K562 (cell line): ENCODE measurements at regions not wholly inside any gene's neighbourhood (a gene's known extent, or its start where the extent isn't known, plus 50 kb on each side); places are given as distances from the start of the nearest gene placed in this dataset.

Source experiments
- MAFK ChIP-seq: IDR thresholded peaks from 2 replicates; pipeline ENCODE4 v1.6.1; 2011; ENCODE audit warnings: low read length, improper control_type of control experiment
- RBM14 ChIP-seq: fragments of 200-400 bp; formaldehyde crosslinking; IDR thresholded peaks from 2 replicates; pipeline ENCODE4 v1.6.1; 2018; ENCODE audit warnings: low read depth, mild to moderate bottlenecking, low read length, moderate library complexity, borderline replicate concordance; ENCODE audit not compliant: insufficient read depth
- TF ChIP-seq, protein P1 (sequence below), 2 experiments: fragments of 450-650 bp; IDR thresholded peaks; 2 replicates each; pipeline ENCODE4 v1.6.1; 2016; ENCODE audit warnings: mild to moderate bottlenecking in 2 of 2, borderline replicate concordance in 1 of 2, low read depth in 1 of 2, moderate library complexity in 1 of 2
- TF ChIP-seq, protein P2 (sequence below): fragments of 250-450 bp; sonication (Bioruptor Pico); IDR thresholded peaks from 2 replicates; pipeline ENCODE4 v1.5.0; 2021
- TF ChIP-seq, protein P3 (sequence below), 2 experiments: fragments of 450-650 bp; conservative IDR thresholded peaks; 2 replicates each; pipeline ENCODE4 v1.6.1; 2017; ENCODE audit warnings: mild to moderate bottlenecking in 2 of 2, moderate library complexity in 2 of 2
- TF ChIP-seq, protein P4 (sequence below), 2 experiments: IDR thresholded peaks; 2 replicates each; pipeline ENCODE4 v1.6.1; 2012; ENCODE audit warnings: improper control_type of control experiment in 2 of 2, low read depth in 2 of 2, low read length in 2 of 2, borderline replicate concordance in 1 of 2
- TF ChIP-seq, protein P5 (sequence below): sonication (generic); formaldehyde crosslinking; IDR thresholded peaks from 2 replicates; pipeline ENCODE4 v1.8.0; 2022; ENCODE audit warnings: mild to moderate bottlenecking, missing genetic modification reagents
- TF ChIP-seq, protein P6 (sequence below): fragments of 250-450 bp; sonication (Bioruptor Pico); IDR thresholded peaks from 2 replicates; pipeline ENCODE4 v1.5.0; 2021

DNA sequence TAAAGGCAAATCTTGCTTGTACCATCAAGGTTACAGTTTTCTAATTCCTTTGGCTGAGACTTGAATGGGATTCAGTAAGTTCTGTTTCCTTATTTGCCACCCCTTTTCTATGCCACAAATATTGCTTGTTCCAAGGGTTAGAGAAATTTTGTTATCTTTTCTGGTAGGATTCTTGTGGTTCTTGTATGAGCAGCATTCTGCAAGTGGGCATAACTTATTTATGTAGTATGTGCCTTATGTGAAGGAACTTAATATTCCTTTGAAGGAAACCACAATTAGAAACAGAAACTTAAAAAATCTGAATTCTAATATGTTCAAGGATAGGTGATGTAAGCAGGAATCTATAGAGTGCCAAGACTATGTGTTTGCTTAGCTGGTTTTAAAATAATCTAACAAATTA, 53.1 kb upstream of the TSPAN5 start (continued):
- TF ChIP-seq, protein P1, sequence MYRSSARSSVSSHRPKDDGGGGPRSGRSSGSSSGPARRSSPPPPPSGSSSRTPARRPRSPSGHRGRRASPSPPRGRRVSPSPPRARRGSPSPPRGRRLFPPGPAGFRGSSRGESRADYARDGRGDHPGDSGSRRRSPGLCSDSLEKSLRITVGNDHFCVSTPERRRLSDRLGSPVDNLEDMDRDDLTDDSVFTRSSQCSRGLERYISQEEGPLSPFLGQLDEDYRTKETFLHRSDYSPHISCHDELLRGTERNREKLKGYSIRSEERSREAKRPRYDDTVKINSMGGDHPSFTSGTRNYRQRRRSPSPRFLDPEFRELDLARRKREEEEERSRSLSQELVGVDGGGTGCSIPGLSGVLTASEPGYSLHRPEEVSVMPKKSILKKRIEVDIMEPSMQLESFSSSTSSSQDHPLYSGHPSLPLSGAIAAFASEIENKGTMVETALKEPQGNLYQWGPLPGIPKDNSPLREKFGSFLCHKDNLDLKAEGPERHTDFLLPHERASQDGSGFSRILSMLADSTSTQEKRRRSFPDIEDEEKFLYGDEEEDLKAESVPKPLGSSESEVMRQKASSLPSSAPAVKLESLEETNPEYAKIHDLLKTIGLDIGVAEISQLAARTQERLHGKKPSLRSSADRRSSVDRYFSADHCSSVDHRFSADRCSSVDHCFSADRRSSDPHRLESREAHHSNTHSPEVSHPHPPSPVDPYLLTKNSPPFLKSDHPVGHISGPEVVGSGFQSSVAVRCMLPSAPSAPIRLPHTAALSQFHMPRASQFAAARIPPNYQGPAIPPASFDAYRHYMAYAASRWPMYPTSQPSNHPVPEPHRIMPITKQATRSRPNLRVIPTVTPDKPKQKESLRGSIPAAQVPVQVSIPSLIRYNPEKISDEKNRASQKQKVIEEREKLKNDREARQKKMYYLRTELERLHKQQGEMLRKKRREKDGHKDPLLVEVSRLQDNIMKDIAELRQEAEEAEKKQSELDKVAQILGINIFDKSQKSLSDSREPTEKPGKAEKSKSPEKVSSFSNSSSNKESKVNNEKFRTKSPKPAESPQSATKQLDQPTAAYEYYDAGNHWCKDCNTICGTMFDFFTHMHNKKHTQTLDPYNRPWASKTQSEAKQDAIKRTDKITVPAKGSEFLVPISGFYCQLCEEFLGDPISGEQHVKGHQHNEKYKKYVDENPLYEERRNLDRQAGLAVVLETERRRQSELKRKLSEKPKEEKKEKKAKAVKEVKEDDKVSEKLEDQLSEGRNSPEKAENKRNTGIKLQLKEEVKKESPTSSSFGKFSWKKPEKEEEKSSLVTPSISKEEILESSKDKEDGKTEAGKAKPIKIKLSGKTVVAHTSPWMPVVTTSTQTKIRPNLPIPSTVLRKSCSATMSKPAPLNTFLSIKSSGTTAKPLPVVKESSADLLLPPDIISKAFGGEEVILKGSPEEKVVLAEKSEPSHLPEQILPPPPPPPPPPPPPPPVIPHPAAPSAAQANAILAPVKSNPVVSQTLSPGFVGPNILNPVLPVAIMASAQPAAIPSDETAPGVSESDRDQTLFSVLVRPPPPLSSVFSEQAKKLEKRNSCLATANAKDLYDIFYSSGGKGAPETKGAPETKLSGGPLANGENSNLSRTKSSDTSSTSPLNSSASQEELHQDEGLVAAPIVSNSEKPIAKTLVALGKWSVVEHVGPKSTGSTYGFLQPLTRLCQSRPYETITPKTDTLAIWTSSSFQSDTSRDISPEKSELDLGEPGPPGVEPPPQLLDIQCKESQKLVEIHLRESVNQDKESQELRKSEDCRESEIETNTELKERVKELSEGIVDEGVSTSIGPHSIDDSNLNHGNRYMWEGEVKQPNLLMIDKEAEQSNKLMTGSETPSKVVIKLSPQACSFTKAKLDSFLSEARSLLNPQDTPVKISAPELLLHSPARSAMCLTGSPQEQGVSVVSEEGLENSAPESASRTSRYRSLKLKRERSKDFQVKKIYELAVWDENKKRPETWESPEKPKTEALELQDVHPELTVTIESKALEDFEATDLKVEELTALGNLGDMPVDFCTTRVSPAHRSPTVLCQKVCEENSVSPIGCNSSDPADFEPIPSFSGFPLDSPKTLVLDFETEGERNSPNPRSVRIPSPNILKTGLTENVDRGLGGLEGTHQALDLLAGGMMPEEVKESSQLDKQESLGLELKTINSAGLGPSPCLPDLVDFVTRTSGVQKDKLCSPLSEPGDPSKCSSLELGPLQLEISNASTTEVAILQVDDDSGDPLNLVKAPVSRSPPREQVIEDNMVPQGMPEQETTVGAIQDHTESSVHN (IDR thresholded peaks at IDR 0.05; ENCODE audit: borderline replicate concordance in 1 of 2, low read depth in 1 of 2), result no peak
- no peak for TF ChIP-seq RBM14
- TF ChIP-seq, protein P2, sequence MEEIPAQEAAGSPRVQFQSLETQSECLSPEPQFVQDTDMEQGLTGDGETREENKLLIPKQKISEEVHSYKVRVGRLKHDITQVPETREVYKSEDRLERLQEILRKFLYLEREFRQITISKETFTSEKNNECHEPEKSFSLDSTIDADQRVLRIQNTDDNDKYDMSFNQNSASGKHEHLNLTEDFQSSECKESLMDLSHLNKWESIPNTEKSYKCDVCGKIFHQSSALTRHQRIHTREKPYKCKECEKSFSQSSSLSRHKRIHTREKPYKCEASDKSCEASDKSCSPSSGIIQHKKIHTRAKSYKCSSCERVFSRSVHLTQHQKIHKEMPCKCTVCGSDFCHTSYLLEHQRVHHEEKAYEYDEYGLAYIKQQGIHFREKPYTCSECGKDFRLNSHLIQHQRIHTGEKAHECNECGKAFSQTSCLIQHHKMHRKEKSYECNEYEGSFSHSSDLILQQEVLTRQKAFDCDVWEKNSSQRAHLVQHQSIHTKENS, result no peak
- TF ChIP-seq MAFK, result no peak
- TF ChIP-seq, protein P3, sequence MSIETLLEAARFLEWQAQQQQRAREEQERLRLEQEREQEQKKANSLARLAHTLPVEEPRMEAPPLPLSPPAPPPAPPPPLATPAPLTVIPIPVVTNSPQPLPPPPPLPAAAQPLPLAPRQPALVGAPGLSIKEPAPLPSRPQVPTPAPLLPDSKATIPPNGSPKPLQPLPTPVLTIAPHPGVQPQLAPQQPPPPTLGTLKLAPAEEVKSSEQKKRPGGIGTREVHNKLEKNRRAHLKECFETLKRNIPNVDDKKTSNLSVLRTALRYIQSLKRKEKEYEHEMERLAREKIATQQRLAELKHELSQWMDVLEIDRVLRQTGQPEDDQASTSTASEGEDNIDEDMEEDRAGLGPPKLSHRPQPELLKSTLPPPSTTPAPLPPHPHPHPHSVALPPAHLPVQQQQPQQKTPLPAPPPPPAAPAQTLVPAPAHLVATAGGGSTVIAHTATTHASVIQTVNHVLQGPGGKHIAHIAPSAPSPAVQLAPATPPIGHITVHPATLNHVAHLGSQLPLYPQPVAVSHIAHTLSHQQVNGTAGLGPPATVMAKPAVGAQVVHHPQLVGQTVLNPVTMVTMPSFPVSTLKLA (conservative IDR thresholded peaks at IDR 0.05), result no peak
- TF ChIP-seq, protein P4, sequence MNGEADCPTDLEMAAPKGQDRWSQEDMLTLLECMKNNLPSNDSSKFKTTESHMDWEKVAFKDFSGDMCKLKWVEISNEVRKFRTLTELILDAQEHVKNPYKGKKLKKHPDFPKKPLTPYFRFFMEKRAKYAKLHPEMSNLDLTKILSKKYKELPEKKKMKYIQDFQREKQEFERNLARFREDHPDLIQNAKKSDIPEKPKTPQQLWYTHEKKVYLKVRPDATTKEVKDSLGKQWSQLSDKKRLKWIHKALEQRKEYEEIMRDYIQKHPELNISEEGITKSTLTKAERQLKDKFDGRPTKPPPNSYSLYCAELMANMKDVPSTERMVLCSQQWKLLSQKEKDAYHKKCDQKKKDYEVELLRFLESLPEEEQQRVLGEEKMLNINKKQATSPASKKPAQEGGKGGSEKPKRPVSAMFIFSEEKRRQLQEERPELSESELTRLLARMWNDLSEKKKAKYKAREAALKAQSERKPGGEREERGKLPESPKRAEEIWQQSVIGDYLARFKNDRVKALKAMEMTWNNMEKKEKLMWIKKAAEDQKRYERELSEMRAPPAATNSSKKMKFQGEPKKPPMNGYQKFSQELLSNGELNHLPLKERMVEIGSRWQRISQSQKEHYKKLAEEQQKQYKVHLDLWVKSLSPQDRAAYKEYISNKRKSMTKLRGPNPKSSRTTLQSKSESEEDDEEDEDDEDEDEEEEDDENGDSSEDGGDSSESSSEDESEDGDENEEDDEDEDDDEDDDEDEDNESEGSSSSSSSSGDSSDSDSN (IDR thresholded peaks at IDR 0.05; ENCODE audit: borderline replicate concordance in 1 of 2, low read depth in 2 of 2, low read length in 2 of 2), result no peak
- TF ChIP-seq, protein P5, sequence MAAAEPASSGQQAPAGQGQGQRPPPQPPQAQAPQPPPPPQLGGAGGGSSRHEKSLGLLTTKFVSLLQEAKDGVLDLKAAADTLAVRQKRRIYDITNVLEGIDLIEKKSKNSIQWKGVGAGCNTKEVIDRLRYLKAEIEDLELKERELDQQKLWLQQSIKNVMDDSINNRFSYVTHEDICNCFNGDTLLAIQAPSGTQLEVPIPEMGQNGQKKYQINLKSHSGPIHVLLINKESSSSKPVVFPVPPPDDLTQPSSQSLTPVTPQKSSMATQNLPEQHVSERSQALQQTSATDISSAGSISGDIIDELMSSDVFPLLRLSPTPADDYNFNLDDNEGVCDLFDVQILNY (CRISPR knock-in tag), result no peak
- TF ChIP-seq, protein P6, sequence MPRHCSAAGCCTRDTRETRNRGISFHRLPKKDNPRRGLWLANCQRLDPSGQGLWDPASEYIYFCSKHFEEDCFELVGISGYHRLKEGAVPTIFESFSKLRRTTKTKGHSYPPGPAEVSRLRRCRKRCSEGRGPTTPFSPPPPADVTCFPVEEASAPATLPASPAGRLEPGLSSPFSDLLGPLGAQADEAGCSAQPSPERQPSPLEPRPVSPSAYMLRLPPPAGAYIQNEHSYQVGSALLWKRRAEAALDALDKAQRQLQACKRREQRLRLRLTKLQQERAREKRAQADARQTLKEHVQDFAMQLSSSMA (CRISPR knock-in tag), result no peak
